ENCODE measurements at regions not wholly inside any gene's neighbourhood (a gene's known extent, or its start where the extent isn't known, plus 50 kb on each side); places are given as distances from the start of the nearest gene placed in this dataset.

GRCh38 chr15:97386940-97387339 lies 573.6 kb upstream of the ARRDC4 start:
- Histone ChIP-seq H3K79me2 (ENCODE audit: insufficient read depth, low read depth, low read length) (no peaks in the 10 kb centered on the region), H3K4me1 (ENCODE audit: insufficient read depth, low read length, poor library complexity, severe bottlenecking) (no peaks in the 10 kb centered on the region), H3K9me3 (ENCODE audit: low read length) (no peaks in the 10 kb centered on the region), H4K20me1 (ENCODE audit: insufficient read depth, low read length) (no peaks in the 10 kb centered on the region), H3K4me3 (ENCODE audit: low read depth, low read length, poor library complexity, severe bottlenecking) (no peak overlapping the region), H3K27ac (ENCODE audit: low read depth, low read length, poor library complexity, severe bottlenecking) (no peak overlapping the region), H3K9me2 (ENCODE audit: insufficient read depth, low read length) (no peaks in the 10 kb centered on the region), H3K36me3 (ENCODE audit: insufficient read depth, low read length) (no peaks in the 10 kb centered on the region), H2AFZ (ENCODE audit: low read length) (no peak overlapping the region), H3K4me2 (ENCODE audit: low read length) (no peak overlapping the region)
- CTCF ChIA-PET (ENCODE audit: unreplicated experiment): no interaction called here
- POLR2A ChIA-PET: interaction anchor here (0.5 kb wide), 1 partner anchor 146 kb away, joined by 3 read pairs; no protein-coding TSS in a partner anchor
- BruUV-seq (replicated peaks): no TSS peak
- intact Hi-C loops (cut with micrococcal nuclease; ENCODE audit: unreplicated experiment): no loop called here
- DNase-seq (ENCODE audit: low spot score): no peak
- TF ChIP-seq EZH2phosphoT487 (IDR thresholded peaks at IDR 0.05; ENCODE audit: borderline replicate concordance, low read depth, low read length): no peak
- TF ChIP-seq, protein P1, sequence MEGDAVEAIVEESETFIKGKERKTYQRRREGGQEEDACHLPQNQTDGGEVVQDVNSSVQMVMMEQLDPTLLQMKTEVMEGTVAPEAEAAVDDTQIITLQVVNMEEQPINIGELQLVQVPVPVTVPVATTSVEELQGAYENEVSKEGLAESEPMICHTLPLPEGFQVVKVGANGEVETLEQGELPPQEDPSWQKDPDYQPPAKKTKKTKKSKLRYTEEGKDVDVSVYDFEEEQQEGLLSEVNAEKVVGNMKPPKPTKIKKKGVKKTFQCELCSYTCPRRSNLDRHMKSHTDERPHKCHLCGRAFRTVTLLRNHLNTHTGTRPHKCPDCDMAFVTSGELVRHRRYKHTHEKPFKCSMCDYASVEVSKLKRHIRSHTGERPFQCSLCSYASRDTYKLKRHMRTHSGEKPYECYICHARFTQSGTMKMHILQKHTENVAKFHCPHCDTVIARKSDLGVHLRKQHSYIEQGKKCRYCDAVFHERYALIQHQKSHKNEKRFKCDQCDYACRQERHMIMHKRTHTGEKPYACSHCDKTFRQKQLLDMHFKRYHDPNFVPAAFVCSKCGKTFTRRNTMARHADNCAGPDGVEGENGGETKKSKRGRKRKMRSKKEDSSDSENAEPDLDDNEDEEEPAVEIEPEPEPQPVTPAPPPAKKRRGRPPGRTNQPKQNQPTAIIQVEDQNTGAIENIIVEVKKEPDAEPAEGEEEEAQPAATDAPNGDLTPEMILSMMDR (conservative IDR thresholded peaks at IDR 0.05; ENCODE audit: low read length): no peak

DNA sequence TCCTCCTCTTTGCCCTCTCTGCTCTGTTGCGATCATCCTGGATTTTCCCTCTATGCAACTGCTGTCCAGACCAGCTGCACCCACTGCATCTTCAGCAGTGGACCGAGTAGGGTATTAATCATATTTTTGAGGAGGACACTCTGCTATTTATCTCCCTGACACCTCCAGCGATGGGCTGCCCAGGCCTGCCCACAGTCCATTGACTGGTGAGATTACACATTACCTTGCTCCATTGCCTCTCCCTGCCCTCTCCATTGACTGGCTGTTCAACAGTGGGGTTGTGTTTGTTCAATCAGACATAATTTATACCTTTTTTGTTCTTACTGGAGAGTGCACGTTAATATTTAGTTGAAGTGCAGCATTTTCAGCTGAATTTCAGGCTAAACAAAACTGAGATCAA lies 559.3 kb upstream of the ARRDC4 start:
- H3K9me2 ChIP-seq (ENCODE audit: insufficient read depth, low read length): no peaks in the 10 kb centered on the region
- no peak overlapping the region for H3K27ac ChIP-seq (ENCODE audit: low read depth, low read length, poor library complexity, severe bottlenecking)
- H2AFZ ChIP-seq (ENCODE audit: low read length): no peak overlapping the region
- H3K4me3 ChIP-seq (ENCODE audit: low read depth, low read length, poor library complexity, severe bottlenecking): no peak overlapping the region
- no peaks in the 10 kb centered on the region for H3K36me3 ChIP-seq (ENCODE audit: insufficient read depth, low read length)
- ChIA-PET CTCF (ENCODE audit: unreplicated experiment) (no interaction called here), POLR2A (no interaction called here)
- TF ChIP-seq, protein P1 (conservative IDR thresholded peaks at IDR 0.05; ENCODE audit: low read length): no peak
- TF ChIP-seq EZH2phosphoT487 (IDR thresholded peaks at IDR 0.05; ENCODE audit: borderline replicate concordance, low read depth, low read length): no peak
- no peaks in the 10 kb centered on the region for H3K79me2 ChIP-seq (ENCODE audit: insufficient read depth, low read depth, low read length)
- intact Hi-C loops (cut with micrococcal nuclease; ENCODE audit: unreplicated experiment): no loop called here
- H3K4me2 ChIP-seq (ENCODE audit: low read length): no peak overlapping the region
- no peaks in the 10 kb centered on the region for H3K4me1 ChIP-seq (ENCODE audit: insufficient read depth, low read length, poor library complexity, severe bottlenecking)
- no peak for DNase-seq (ENCODE audit: low spot score)
- no TSS peak for BruUV-seq (replicated peaks)
- H3K9me3 ChIP-seq (ENCODE audit: low read length): no peaks in the 10 kb centered on the region
- no peaks in the 10 kb centered on the region for H4K20me1 ChIP-seq (ENCODE audit: insufficient read depth, low read length)

DNA sequence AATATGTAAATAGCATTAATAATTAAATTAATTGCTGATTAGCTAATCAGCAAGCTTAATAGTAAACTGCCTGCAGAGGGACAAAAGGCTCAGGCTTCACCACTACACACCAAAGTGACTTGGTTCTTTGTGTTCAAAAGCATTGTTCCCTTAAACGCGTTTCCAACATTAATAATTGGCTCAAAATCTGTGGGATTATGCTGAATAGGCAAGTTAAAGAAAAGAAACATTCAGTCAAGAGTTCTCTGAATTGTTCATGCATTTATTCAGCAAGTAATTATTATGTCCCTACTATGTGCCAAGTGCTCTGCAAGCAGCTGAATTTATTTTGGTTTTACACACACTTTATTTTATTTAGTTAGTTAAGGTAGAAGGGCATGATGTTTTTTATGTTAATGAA lies 558.5 kb upstream of the ARRDC4 start:
- H4K20me1 ChIP-seq (ENCODE audit: insufficient read depth, low read length): no peaks in the 10 kb centered on the region
- H3K4me3 ChIP-seq (ENCODE audit: low read depth, low read length, poor library complexity, severe bottlenecking): no peak overlapping the region
- DNase-seq (ENCODE audit: low spot score): no peak
- H3K36me3 ChIP-seq (ENCODE audit: insufficient read depth, low read length): no peaks in the 10 kb centered on the region
- no peak overlapping the region for H2AFZ ChIP-seq (ENCODE audit: low read length)
- ChIA-PET POLR2A (no interaction called here), CTCF (ENCODE audit: unreplicated experiment) (no interaction called here)
- H3K9me3 ChIP-seq (ENCODE audit: low read length): no peaks in the 10 kb centered on the region
- H3K79me2 ChIP-seq (ENCODE audit: insufficient read depth, low read depth, low read length): no peaks in the 10 kb centered on the region
- no TSS peak for BruUV-seq (replicated peaks)
- TF ChIP-seq, protein P1 (conservative IDR thresholded peaks at IDR 0.05; ENCODE audit: low read length): no peak
- no peak for TF ChIP-seq EZH2phosphoT487 (IDR thresholded peaks at IDR 0.05; ENCODE audit: borderline replicate concordance, low read depth, low read length)
- no peak overlapping the region for H3K4me2 ChIP-seq (ENCODE audit: low read length)
- no peaks in the 10 kb centered on the region for H3K4me1 ChIP-seq (ENCODE audit: insufficient read depth, low read length, poor library complexity, severe bottlenecking)
- no peaks in the 10 kb centered on the region for H3K9me2 ChIP-seq (ENCODE audit: insufficient read depth, low read length)
- no peak overlapping the region for H3K27ac ChIP-seq (ENCODE audit: low read depth, low read length, poor library complexity, severe bottlenecking)
- intact Hi-C loops (cut with micrococcal nuclease; ENCODE audit: unreplicated experiment): no loop called here
